ENCODE measurements at regions not wholly inside any gene's neighbourhood (a gene's known extent, or its start where the extent isn't known, plus 50 kb on each side); places are given as distances from the start of the nearest gene placed in this dataset.
A peak's percentile ranks its signal among the peaks of the same experiment; 100 is the strongest.

GRCh38 chr16:49195237-49195548, 86.4 kb downstream of the CBLN1 start:
- intact Hi-C loops (cut with DNase I) = no loop called here
- Histone ChIP-seq H3K27me3 (peaks cover 7% of the 10 kb centered on the region), H3K36me3 (no peaks in the 10 kb centered on the region), H3K4me1 (no peaks in the 10 kb centered on the region), H3K9me3 (no peaks in the 10 kb centered on the region), H3K4me3 (no peak overlapping the region), H3K27ac (no peak overlapping the region)
- DNase-seq (no peak), ATAC-seq (no peak)
- TF ChIP-seq CTCF (IDR thresholded peaks at IDR 0.05) = no peak

GRCh38 chr16:49194537-49195236, 87.0 kb downstream of the CBLN1 start:
- intact Hi-C loops (cut with DNase I) = no loop called here
- H3K4me1 ChIP-seq = no peaks in the 10 kb centered on the region
- H3K9me3 ChIP-seq = no peaks in the 10 kb centered on the region
- no peaks in the 10 kb centered on the region for H3K36me3 ChIP-seq
- H3K4me3 ChIP-seq = no peak overlapping the region
- ATAC-seq (peak; percentile 34), DNase-seq (no peak)
- H3K27me3 ChIP-seq = peaks cover 7% of the 10 kb centered on the region
- no peak overlapping the region for H3K27ac ChIP-seq
- TF ChIP-seq CTCF (IDR thresholded peaks at IDR 0.05) = no peak

DNA sequence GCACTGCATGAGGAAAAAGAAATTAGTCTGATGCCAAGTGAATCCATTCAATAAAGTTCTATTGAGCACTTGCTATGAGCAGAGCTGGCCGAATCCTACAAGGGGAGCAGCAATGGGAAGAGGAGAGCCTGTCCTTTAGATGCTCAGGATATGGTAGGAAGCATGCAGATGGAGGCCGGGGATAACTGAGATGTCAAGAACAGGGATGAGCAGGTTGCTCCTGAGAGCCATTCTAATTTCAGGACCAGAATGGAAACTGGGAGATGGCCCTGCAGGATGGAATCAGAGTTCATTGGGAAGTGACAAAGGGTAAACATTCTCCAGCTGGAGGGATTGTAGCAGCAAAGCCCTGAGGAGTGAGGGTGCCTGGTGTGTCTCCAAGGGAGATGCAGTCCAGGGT, 88.0 kb downstream of the CBLN1 start:
- TF ChIP-seq CTCF (IDR thresholded peaks at IDR 0.05) = no peak
- Histone ChIP-seq H3K27me3 (peaks cover 7% of the 10 kb centered on the region), H3K4me3 (no peak overlapping the region), H3K27ac (no peak overlapping the region), H3K36me3 (no peaks in the 10 kb centered on the region), H3K9me3 (no peaks in the 10 kb centered on the region), H3K4me1 (no peaks in the 10 kb centered on the region)
- intact Hi-C loops (cut with DNase I) = no loop called here
- ATAC-seq = no peak
- DNase-seq = no peak

- TF ChIP-seq CTCF (IDR thresholded peaks at IDR 0.05) = no peak
- no peak for DNase-seq
- no peaks in the 10 kb centered on the region for H3K36me3 ChIP-seq
- peaks cover 10% of the 10 kb centered on the region for H3K27me3 ChIP-seq
- no peaks in the 10 kb centered on the region for H3K4me1 ChIP-seq
- H3K27ac ChIP-seq = no peak overlapping the region
- H3K9me3 ChIP-seq = no peaks in the 10 kb centered on the region
- ATAC-seq = no peak
- intact Hi-C loops (cut with DNase I) = no loop called here
- H3K4me3 ChIP-seq = no peak overlapping the region
Observed at GRCh38 chr16:49189286-49189685, 92.4 kb downstream of the CBLN1 start.

- no peak for DNase-seq
- peak; percentile 57 for ATAC-seq
- intact Hi-C loops (cut with DNase I) = no loop called here
Observed at GRCh38 chr16:49183911-49184310, 97.7 kb downstream of the CBLN1 start.

More at GRCh38 chr16:49183911-49184310, 97.7 kb downstream of the CBLN1 start:
- no peak overlapping the region for H3K4me3 ChIP-seq
- TF ChIP-seq CTCF (IDR thresholded peaks at IDR 0.05) = no peak
- peaks cover 7% of the 10 kb centered on the region for H3K27me3 ChIP-seq
- H3K27ac ChIP-seq = no peak overlapping the region
- no peaks in the 10 kb centered on the region for H3K36me3 ChIP-seq
- no peaks in the 10 kb centered on the region for H3K4me1 ChIP-seq
- no peaks in the 10 kb centered on the region for H3K9me3 ChIP-seq

Data from upper lobe of right lung (tissue), 1 donor.